ENCODE measurements at regions not wholly inside any gene's neighbourhood (a gene's known extent, or its start where the extent isn't known, plus 50 kb on each side); places are given as distances from the start of the nearest gene placed in this dataset.

- no peaks in the 10 kb centered on the region for H3K9me3 ChIP-seq
- TF ChIP-seq CTCF (IDR thresholded peaks at IDR 0.05) (no peak), POLR2AphosphoS5 (IDR thresholded peaks at IDR 0.05; ENCODE audit: insufficient read depth in 1 of 2, low read depth in 1 of 2) (no peak), POLR2A (IDR thresholded peaks at IDR 0.05) (no peak)
- H3K27ac ChIP-seq, result no peak overlapping the region
- H3K27me3 ChIP-seq, result no peaks in the 10 kb centered on the region
- no peak for DNase-seq (ENCODE audit: extremely low spot score in 2 of 2)
- no peaks in the 10 kb centered on the region for H3K4me1 ChIP-seq
- intact Hi-C loops (cut with DNase I), result no loop called here
- H3K36me3 ChIP-seq, result no peaks in the 10 kb centered on the region
- H3K4me3 ChIP-seq, result no peak overlapping the region
These were observed 707.4 kb upstream of the FBXO33 start for GRCh38 chr14:40139657-40140056.

- Histone ChIP-seq H3K4me1 (no peaks in the 10 kb centered on the region), H3K9me3 (no peaks in the 10 kb centered on the region), H3K27me3 (no peaks in the 10 kb centered on the region), H3K36me3 (no peaks in the 10 kb centered on the region), H3K27ac (no peak overlapping the region), H3K4me3 (no peak overlapping the region)
- TF ChIP-seq POLR2AphosphoS5 (IDR thresholded peaks at IDR 0.05; ENCODE audit: insufficient read depth in 1 of 2, low read depth in 1 of 2) (no peak), POLR2A (IDR thresholded peaks at IDR 0.05) (no peak), CTCF (IDR thresholded peaks at IDR 0.05) (no peak)
- DNase-seq (ENCODE audit: extremely low spot score in 2 of 2), result no peak
- intact Hi-C loops (cut with DNase I), result no loop called here
These were observed 701.2 kb upstream of the FBXO33 start for GRCh38 chr14:40133463-40133862.

GRCh38 chr14:40129159-40129558 is 696.9 kb upstream of the FBXO33 start:
- no peaks in the 10 kb centered on the region for H3K9me3 ChIP-seq
- no peaks in the 10 kb centered on the region for H3K27me3 ChIP-seq
- no peak for DNase-seq (ENCODE audit: extremely low spot score in 2 of 2)
- TF ChIP-seq CTCF (IDR thresholded peaks at IDR 0.05) (no peak), POLR2AphosphoS5 (IDR thresholded peaks at IDR 0.05; ENCODE audit: insufficient read depth in 1 of 2, low read depth in 1 of 2) (no peak), POLR2A (IDR thresholded peaks at IDR 0.05) (no peak)
- no peaks in the 10 kb centered on the region for H3K36me3 ChIP-seq
- H3K4me1 ChIP-seq, result no peaks in the 10 kb centered on the region
- no peak overlapping the region for H3K4me3 ChIP-seq
- no peak overlapping the region for H3K27ac ChIP-seq
- intact Hi-C loops (cut with DNase I), result no loop called here

- no peaks in the 10 kb centered on the region for H3K4me1 ChIP-seq
- DNase-seq (ENCODE audit: extremely low spot score in 2 of 2), result no peak
- H3K4me3 ChIP-seq, result no peak overlapping the region
- no peaks in the 10 kb centered on the region for H3K36me3 ChIP-seq
- intact Hi-C loops (cut with DNase I), result no loop called here
- no peak overlapping the region for H3K27ac ChIP-seq
- no peaks in the 10 kb centered on the region for H3K9me3 ChIP-seq
- no peak for TF ChIP-seq POLR2A (IDR thresholded peaks at IDR 0.05)
- TF ChIP-seq CTCF (IDR thresholded peaks at IDR 0.05), result no peak
- no peak for TF ChIP-seq POLR2AphosphoS5 (IDR thresholded peaks at IDR 0.05; ENCODE audit: insufficient read depth in 1 of 2, low read depth in 1 of 2)
- no peaks in the 10 kb centered on the region for H3K27me3 ChIP-seq
These were observed 691.6 kb upstream of the FBXO33 start for GRCh38 chr14:40123816-40124215.

- Histone ChIP-seq H3K9me3 (no peaks in the 10 kb centered on the region), H3K4me1 (no peaks in the 10 kb centered on the region), H3K36me3 (no peaks in the 10 kb centered on the region), H3K27ac (no peak overlapping the region), H3K27me3 (no peaks in the 10 kb centered on the region), H3K4me3 (no peak overlapping the region)
- intact Hi-C loops (cut with DNase I), result no loop called here
- no peak for DNase-seq (ENCODE audit: extremely low spot score in 2 of 2)
- TF ChIP-seq POLR2A (IDR thresholded peaks at IDR 0.05), result no peak
- TF ChIP-seq POLR2AphosphoS5 (IDR thresholded peaks at IDR 0.05; ENCODE audit: insufficient read depth in 1 of 2, low read depth in 1 of 2), result no peak
- TF ChIP-seq CTCF (IDR thresholded peaks at IDR 0.05), result no peak
These were observed 690.9 kb upstream of the FBXO33 start for GRCh38 chr14:40122968-40123648.
